GM18870 (cell line): ENCODE measurements at regions not wholly inside any gene's neighbourhood (a gene's known extent, or its start where the extent isn't known, plus 50 kb on each side); places are given as distances from the start of the nearest gene placed in this dataset.
"Not testable (repeated sequence)": the region's sequence is repeated elsewhere in the genome, so short reads cannot be mapped to it uniquely, and the experiment has no call there.

ENCODE experiments used
- ATAC-seq: cut with Tn5 transposase; IDR thresholded peaks from one replicate; pipeline ENCODE4 v1.9.1; 2021; ENCODE audit warnings: moderate library complexity; ENCODE audit not compliant: unreplicated experiment

DNA sequence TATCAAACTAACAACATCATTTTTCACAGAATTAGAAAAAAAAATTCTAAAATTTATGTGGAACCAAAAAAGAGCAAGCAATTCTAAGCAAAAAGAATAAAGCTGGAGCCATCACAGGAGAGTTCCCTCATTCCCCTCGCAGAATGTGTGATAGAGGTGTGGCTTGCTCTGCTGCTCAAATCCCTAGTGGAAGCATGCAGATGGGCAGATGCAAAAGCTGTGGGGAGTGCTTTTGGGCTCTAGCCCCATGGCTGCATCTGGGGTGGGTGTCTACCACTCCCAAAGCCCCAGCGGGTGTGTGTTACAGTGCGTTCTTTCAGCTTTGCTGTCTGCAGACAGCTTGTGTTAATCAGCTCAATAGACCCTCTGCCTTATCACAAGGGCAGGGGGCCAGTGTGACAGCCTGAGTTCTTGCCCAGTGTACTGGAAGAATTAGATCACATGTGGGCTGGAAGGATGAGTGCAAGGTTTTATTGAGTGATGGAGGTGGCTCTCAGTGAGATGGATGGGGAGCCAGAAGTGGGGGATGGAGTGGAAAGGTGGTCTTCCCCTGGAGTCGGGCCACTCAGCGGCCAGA is 575.9 kb upstream of the LRRN3 start:
- ATAC-seq: not testable (repeated sequence)

DNA sequence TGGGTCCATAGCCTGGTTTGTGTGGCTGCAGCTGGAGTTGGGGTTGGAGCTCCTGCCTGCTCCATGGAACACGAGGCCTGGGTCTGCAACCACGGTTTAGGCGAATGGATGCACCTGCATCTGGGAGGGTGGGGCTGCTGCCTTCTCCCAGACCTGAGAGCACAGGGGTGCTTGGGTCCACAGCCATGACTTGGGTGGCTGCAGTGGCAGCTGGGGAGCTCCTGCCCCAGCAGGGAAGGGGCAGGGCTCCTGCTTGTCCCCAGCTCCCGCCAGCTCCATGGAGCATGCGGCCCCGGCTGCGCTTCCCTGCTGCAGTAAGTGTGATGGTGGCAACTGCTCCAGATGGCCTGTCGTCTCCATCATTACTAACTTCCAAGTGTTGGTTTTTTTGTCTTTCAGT is 571.1 kb upstream of the LRRN3 start:
- ATAC-seq: no peak

DNA sequence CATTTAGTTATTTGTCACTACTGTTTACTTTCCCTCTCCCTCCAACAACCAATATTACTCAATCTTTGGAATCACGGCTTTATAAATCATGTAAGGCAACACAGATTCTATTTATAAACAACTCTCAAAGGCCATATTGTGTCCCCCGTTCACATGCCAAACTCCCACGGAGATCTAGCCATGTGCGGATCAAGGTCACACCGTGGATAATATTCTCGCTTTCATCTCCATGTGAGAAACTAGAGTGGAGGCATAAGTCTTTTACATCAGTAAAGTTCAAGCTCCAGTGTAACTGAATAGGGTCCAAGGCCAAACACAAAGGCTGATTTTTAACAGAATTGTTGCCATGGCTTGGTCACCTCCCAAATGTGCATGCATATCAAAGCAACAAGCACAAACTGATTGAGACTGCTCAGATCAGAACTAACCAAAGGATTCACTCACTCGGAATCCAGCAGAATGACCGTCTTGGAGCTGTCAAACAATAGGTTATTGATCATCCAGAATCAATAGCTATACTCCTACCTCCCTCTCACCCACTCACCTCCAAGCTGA is 569.5 kb upstream of the LRRN3 start:
- no peak for ATAC-seq

DNA sequence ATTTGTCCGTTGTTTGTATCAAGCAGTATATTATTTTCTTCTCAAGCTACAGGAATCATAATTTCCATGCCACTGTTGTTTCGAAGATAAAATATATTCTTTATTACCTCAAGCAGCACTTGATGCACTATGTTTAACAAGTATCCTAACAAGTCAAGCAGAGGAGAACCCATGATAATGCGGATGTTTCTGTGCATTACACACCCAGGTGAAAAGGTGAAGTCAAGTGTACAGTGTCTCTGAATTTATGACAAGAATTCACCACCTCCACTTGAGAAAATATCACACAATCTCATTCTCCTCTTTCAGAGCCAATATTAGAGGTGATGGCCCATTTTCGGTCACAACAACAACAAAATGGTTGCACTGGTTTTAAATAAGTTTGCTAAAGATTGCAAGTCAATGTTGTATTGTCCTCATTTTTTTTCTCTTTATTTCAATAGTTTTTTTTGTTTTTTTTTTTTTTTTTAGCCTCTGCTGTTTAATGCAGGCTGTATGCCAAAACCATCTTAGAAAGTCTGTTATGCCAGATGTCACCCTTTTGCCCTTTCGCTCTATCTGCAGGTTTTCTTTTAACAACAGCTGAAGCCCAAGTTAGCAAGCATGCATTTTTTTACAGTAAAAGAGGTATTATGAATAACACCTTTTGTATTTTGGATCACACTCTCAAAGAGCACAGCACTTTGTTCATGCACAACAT is 568.7 kb upstream of the LRRN3 start:
- no peak for ATAC-seq

DNA sequence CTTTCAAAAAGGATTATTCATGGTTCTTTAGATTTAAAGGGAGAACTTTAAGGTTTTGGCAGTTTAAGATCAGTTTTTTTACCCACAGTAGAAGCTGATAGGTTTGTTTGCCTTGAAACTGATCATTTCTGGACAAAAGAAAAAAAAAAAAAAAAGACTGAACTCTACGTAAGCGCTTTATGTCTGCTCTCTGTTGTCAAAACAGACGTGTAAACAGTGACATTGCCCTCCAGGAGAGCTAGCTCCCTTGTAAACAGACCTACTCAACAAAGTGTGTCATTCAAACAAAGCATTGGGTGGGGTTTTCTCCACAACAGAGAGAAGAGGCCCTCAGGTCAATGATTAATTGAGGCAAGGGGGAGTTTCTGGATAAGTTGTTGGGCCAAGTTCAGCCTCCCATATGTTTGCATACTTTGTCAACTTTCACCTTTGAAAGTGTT is 568.1 kb upstream of the LRRN3 start:
- ATAC-seq: peak; percentile 59

DNA sequence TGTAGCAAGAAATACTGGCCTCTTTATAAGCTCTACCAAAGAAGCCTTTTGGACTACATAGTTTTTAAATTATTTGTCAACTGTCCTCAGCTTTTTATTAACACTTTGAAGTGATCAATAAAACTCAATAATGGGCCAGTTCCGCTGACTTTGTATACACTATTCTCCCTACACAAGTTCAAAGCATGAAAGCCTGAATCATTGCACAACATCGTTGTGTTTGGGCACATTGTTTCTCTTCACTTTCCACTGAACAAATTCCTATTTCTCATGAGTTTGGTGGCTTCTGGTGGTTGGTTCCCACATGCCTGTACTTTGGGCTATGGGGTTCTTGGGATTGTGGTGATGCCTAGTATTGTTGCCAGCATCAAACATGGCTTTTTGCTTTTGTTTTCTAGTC is 561.8 kb upstream of the LRRN3 start:
- no peak for ATAC-seq

DNA sequence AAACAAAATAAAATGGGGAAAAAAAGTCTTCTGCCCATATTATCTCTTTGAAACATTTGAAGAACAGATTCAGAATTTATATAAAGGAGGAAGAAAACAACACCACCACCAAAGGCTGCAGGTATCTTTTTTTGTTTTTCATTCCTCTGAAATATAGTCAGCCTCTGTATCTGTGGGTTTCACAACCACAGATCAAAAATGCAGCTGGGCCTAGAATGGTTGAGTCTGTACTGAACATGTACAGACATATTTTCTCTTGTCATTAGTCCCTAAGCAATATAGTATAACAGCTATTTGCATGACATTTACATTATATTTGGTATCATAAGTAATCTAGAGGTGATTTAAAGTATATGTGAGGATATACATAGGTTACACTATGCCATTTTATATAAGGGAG is 559.7 kb upstream of the LRRN3 start:
- no peak for ATAC-seq

DNA sequence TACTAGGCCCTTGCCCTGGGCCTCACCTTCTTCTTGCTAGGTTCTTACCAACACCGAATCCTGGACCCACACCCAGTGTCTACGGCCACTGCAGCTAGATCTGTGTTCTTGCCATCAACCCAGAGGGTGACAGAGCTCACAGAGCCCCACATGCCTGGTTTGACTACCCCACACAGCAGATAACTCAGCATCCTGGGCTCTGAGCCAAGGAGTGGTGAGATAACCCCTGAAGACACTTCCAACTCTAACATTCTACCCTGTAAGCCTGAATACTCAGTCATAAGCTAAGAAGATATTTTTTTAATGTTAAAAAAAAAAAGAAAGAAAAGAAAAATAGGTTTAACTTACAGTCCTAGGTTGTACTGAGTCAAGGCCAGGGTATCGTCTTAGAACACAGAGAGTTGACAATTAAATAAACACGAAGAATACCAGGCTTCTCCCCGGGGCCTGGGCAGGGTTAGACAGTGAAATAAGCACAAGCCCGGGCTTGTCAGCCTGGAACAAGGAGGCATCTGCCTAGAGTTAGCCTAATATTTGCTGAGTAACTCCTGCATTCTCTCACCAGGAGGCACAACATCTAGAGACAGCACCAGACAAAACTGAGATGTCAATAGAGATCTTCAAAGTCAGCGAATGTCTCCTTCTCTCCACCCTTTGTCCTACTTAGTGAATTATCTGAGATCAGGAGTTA is 556.5 kb upstream of the LRRN3 start:
- ATAC-seq: peak; percentile 46

DNA sequence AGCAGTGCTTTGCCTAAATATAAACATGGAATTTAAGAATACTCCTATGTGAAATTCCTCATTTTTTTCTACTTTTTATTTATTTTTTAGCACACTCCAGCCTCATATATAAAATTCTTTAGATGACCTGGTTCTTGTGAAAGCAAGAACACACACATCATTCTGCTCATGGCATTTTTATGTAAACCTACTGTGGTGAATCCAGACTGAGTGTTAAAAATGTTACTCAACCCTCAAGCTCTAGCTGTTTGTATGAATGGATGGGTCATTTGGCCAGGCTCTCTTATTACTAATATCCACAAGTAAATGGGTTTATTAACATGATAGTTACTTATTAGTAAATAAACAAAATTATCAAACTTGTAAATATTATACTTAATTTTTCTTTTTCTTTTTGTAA is 551.7 kb upstream of the LRRN3 start:
- no peak for ATAC-seq

DNA sequence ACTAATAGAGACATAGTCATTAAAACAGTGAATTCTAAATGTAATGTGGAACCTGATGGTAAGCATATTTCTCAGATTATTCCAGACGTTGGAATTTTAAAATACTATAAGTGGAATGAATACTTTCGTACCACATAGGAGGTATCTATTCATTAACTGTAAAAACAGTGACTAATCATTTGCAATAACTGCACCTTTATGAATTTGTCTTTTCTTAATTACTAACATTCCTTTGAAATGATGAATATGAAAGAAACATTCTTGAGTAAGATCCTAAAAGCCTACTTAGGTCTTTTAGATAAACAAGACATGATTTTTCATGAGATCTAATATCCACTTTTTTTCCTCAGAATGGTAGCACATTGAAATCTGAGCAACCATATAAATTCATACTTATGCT is 549.0 kb upstream of the LRRN3 start:
- no peak for ATAC-seq

DNA sequence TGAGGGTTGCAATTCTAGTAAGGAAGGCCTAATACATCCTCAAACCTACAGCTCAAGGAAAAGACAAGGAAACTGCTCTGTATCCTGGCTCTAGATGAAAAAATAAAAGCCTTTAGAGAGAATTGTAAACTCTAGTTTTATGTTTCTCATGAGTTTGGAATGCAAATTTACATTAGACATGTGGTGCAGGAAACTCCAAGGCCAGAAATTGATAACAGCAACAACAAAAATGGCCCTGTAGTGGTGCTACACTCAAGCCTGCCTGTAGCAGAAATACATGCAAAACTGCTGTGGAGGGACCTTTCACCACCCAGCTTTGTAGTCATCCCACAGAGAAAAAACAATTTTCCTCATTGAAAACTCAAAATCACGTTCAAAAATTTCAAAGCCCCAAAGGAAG is 546.7 kb upstream of the LRRN3 start:
- no peak for ATAC-seq

DNA sequence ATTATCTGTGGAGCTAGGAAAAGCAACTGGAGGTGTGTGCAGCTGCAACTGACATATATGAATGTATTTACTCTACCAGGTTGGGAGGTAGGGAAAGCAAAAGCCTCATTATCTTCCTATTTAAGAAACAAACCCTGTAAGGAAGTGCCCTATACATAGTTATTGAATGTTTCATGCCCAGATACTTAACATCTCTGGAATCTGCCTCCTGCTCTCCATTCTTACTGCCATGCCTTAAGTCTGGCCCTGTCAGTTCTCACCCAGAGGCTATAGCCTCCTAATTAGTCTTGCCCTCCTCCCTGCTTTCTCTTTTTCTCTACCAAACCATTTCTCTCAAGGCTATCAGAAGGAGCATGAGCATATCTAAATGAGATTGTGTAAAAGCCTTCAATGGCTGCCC is 542.6 kb upstream of the LRRN3 start:
- ATAC-seq: no peak

DNA sequence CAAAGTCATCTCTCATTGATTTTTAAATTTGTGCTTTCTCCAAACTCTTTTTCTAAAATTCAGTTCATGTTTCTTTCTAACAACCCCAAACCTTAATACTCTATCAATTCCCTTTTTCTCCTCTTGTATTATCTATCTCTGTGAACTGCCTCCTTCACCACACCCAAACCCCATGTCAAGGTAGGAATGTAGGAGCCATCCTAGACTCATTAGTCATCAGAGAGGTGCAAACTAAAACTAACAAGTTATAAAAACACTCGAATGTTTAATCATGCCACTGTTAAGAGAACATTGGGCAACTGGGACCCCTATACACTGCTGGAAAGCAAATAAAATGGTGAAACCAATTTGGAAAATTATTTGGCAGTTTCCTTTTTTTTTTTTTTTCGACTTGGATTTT is 533.8 kb upstream of the LRRN3 start:
- no peak for ATAC-seq

DNA sequence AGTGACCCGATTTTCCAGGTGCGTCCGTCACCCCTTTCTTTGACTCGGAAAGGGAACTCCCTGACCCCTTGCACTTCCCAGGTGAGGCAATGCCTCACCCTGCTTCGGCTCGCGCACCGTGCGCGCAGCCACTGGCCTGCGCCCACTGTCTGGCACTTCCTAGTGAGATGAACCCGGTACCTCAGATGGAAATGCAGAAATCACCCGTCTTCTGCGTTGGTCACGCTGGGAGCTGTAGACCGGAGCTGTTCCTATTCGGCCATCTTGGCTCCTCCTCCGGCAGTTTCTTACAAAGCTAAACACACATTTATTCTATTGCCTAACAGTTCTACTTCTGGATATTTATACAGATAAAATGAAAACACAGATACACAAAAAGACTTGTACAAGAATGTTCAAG is 527.6 kb upstream of the LRRN3 start:
- not testable (repeated sequence) for ATAC-seq

DNA sequence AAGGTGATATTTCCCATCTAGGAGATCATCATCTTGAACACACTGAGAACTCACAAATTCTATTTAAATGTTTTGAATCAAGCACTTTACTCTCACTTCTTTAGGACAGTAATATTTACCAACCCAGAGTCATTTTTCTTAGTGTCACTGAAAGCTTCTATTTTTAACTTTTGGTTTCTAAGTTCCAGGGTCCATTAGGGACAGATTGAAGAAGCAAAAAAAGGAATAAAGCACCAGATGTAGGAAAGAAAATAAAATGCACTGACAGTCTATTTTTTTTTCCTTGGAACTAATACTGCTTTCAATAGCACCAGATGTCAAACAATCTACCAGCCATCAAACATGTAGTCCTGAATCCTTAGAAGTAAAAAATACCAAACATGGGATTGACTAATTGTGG is 526.7 kb upstream of the LRRN3 start:
- no peak for ATAC-seq

DNA sequence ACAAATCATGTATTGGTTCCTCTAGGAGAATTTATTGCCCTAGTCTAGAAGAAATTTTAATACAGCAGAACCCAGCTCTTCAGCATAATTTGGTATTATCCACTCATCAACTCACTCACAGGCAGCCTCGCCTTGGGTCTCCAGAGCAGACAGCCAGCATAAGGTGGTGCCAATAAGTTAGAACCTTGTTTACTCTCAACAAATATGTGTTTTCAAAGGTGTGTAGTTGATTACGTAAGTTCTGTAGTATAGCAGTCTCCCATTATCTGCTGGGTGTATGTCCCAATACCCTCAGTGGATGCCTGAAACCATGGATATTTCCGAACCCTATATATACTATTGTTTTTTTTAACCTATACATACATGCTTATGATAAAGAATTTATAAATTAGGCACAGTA is 522.5 kb upstream of the LRRN3 start:
- no peak for ATAC-seq

DNA sequence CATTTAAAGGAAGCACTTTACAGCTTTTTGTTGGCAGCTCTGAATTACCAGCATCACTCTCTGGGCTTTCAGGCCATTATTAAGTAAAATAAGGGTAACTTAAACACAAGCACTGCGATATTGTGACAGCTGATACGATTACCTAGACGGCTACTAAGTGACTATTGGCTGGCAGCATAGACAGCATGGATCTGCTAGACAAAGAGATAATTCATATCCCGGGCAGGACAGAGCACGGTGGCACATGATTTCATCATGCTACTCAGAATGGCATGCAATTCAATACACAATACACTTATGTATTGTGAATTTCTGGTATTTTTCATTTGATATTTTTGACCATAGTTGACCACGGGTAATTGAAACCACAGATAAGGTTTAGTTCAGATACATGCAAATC is 522.0 kb upstream of the LRRN3 start:
- no peak for ATAC-seq

DNA sequence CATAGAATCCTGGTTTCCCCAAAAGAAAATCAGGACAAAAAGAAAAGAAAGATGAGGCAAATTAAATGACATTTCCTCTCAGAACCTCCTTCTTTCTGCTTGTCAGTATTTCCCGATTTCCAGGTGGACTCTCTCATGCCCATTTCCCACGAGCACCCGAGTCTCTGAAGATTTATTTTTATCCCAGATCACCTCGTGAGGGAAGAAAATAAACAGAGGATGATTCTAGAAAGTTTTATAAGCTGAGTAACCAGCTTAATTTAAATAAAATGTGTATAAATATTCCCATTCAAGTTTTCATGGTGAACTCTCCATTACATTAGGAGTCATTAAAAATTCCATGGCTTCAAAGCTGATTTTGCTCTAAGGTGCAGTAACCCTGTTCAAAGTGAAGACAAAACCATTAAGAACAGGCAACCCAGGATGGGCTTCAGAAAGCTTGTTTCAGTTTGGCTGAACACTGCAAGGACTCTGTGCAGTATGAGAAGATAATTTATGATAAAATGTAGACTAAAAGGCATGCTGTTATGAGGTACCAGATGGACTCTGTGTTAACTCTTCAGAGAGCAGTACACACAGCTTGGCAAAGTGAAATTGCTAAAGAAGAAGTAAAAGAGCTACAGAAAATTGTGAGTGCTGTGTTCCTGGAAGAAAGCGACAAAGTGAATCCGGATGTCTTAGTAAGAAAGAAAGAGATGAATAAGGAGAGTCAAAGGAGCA is 521.3 kb upstream of the LRRN3 start:
- ATAC-seq: no peak

DNA sequence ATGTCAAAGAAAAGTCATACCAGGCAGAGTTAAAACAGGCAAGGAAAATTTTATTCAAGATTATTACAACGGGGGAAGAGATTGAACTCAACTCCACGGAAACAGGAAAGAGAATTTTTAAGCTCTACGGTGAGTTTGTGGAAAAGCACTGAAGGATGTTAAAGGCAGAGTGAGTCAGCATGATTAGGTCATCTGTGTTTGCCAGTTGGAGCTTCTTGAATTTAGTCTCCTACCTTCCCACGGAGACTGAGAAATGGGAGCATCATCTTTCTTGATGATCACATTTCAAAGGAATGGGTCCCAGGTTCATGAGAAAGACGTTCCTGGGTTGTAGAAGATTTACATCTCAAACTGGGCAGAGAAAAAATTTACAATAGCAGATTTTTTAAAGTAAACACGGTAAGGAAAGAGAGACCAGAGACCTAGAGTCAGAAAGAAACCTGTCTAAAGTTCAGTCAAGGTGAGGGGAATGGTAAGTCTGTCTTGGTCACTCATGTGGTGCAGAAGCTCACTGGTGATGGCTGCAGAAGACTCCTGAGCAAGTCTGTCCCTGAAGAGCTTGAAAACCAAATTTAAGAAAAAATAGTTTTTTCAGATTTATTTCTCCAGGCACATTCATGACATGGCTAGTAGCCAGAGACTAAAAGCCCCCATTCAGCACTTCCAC is 516.9 kb upstream of the LRRN3 start:
- no peak for ATAC-seq

DNA sequence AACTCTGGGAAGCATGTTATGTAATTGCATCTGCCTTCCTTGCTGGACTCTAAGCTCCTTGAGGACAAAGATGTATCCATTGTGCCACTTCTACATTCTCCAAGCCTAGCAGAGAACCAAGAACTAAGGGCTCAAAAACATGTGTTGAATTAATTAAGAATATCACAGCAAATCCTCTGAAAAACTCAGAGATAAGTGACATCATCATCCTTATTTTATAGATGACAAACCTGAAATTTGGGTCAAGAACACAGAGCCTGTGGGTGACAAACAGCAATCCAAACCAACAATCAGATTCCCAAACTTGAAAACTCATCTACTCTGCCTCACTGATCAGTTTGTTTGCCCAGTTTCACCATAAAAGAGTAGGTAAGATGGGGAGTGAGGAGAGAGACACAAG is 503.6 kb upstream of the LRRN3 start:
- no peak for ATAC-seq

DNA sequence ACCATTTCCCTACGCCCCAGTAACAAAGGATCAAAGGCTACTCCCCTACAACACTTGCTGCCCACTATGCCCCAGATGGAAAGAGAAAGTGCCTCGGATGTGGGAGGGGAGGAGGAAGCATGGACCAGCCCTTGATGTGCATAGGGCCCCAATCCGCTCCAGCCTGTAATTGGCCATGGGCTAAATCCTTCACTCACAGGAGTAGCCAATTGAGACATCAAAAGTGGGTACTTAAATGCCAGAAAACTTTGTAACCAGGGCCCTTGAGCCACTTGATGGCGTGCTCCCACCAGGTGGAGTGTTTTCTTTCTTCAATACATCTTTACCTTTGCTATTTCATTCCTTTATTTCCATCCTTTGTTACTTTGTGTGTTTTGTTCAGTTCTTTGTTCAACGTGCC is 500.5 kb upstream of the LRRN3 start:
- no peak for ATAC-seq
